Loucy (cell line): ENCODE measurements at regions not wholly inside any gene's neighbourhood (a gene's known extent, or its start where the extent isn't known, plus 50 kb on each side); places are given as distances from the start of the nearest gene placed in this dataset.
A peak's percentile ranks its signal among the peaks of the same experiment; 100 is the strongest.

ENCODE experiments used
- EZH2phosphoT487 ChIP-seq: fragments of 200-600 bp; IDR thresholded peaks from 2 replicates; pipeline ENCODE4 v1.6.1; 2018; ENCODE audit warnings: antibody characterized with exemption, mild to moderate bottlenecking, moderate library complexity, borderline replicate concordance
- TF ChIP-seq, protein P1 (sequence below): fragments of 200-600 bp; sonication (generic); conservative IDR thresholded peaks from 2 replicates; pipeline ENCODE4 v1.5.1; 2014; ENCODE audit warnings: mild to moderate bottlenecking, antibody characterized with exemption, low read length

DNA sequence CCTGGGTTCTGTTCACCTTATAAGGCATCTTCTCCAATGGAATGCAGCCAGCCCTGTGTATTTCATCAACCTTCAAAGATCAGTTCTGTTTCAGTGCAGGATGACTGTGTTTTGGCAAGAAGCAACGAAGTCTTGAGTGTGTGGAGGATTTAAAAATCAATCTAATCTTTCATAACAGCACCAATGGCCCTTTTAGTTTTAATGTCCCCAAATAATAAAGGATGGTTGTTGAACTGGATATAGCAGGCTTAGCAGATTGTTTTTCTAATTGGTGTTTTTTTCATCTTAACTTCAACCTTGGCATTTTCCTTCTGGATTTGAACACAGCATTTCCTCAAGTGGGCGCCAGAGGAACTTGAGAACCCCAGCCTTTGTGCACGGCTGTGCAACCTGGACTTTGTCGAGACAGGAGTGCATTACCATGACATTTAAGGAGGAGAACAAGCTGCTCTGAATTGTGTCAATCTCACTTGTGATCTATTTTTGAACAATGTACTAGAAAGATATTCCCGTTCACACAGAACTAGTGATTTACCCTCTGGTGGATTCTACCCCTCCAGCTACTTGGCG lies 313.3 kb upstream of the AKR1E2 start:
- TF ChIP-seq, protein P1, sequence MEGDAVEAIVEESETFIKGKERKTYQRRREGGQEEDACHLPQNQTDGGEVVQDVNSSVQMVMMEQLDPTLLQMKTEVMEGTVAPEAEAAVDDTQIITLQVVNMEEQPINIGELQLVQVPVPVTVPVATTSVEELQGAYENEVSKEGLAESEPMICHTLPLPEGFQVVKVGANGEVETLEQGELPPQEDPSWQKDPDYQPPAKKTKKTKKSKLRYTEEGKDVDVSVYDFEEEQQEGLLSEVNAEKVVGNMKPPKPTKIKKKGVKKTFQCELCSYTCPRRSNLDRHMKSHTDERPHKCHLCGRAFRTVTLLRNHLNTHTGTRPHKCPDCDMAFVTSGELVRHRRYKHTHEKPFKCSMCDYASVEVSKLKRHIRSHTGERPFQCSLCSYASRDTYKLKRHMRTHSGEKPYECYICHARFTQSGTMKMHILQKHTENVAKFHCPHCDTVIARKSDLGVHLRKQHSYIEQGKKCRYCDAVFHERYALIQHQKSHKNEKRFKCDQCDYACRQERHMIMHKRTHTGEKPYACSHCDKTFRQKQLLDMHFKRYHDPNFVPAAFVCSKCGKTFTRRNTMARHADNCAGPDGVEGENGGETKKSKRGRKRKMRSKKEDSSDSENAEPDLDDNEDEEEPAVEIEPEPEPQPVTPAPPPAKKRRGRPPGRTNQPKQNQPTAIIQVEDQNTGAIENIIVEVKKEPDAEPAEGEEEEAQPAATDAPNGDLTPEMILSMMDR, result peak; percentile 48
- TF ChIP-seq EZH2phosphoT487, result no peak
